Upper lobe of left lung (tissue), 6 donors: ENCODE measurements at regions not wholly inside any gene's neighbourhood (a gene's known extent, or its start where the extent isn't known, plus 50 kb on each side); places are given as distances from the start of the nearest gene placed in this dataset.

Experiments used
- ATAC-seq, 2 donors: fragments of 200-7000 bp; cut with Tn5 transposase; one replicate each; pipeline ENCODE4 v1.9.1; 2022; ENCODE audit warnings: mild to moderate bottlenecking in 2 of 2, moderate library complexity in 2 of 2; ENCODE audit not compliant: low FRiP score in 2 of 2
- DNase-seq, 2 donors: peaks; one replicate each; pipeline ENCODE4 v3.0.0-alpha.2; 2019 to 2020
- H3K27ac ChIP-seq, 4 donors: fragments of 200-600 bp; sonication (generic); one replicate each; pipeline ENCODE4 v1.5.1; 2016 to 2019
- H3K27me3 ChIP-seq, 4 donors: fragments of 200-600 bp; sonication (generic); one replicate each; pipeline ENCODE4 v1.5.1; 2017 to 2019
- H3K36me3 ChIP-seq, 4 donors: fragments of 200-600 bp; sonication (generic); one replicate each; pipeline ENCODE4 v1.5.1; 2016 to 2019
- H3K4me1 ChIP-seq, 4 donors: fragments of 200-600 bp; sonication (generic); one replicate each; pipeline ENCODE4 v1.5.1; 2018 to 2019
- H3K4me3 ChIP-seq, 4 donors: fragments of 200-600 bp; sonication (generic); one replicate each; pipeline ENCODE4 v1.5.1; 2017 to 2019; ENCODE audit warnings: mild to moderate bottlenecking in 2 of 4, moderate library complexity in 1 of 4
- H3K9me3 ChIP-seq, 4 donors: fragments of 200-600 bp; sonication (generic); one replicate each; pipeline ENCODE4 v1.5.1; 2018 to 2019
- CTCF ChIP-seq, 6 experiments: fragments of 450-650 bp in 4 of 6; fragments of 200-600 bp in 2 of 6; sonication (generic) in 2 of 6; IDR thresholded peaks; one replicate each; pipeline ENCODE4 v1.5.1; 2016 to 2019; ENCODE audit warnings: antibody characterized with exemption in 6 of 6
- EP300 ChIP-seq, 4 donors: sonication (generic); formaldehyde crosslinking; IDR thresholded peaks; one replicate each; pipeline ENCODE4 v1.5.1; 2017; ENCODE audit warnings: antibody characterized with exemption in 4 of 4, control low read depth in 2 of 4
- POLR2A ChIP-seq, 4 donors: fragments of 450-650 bp; IDR thresholded peaks; one replicate each; pipeline ENCODE4 v1.5.1; 2016 to 2017; ENCODE audit warnings: antibody characterized with exemption in 4 of 4, mild to moderate bottlenecking in 2 of 4
- POLR2AphosphoS5 ChIP-seq, 2 donors: sonication (generic); formaldehyde crosslinking; IDR thresholded peaks; one replicate each; pipeline ENCODE4 v1.5.1; 2017; ENCODE audit warnings: antibody characterized with exemption in 2 of 2
- WGBS, 2 donors: methylation state at CpG; one replicate each; pipeline ENCODE4 v1.1.5; 2017 to 2018; 5-methylcytosine and 5-hydroxymethylcytosine counted together
- donor health status: DM: no; HTN: no; CAD: no; lungs with moderate emphysema.
- donor health status: DM: no; HTN: yes; CAD: no; lungs with severe emphysema.

- H3K27me3 ChIP-seq = no peaks in the 10 kb centered on the region
- no peak for TF ChIP-seq CTCF (IDR thresholded peaks at IDR 0.05)
- no peak for TF ChIP-seq EP300 (IDR thresholded peaks at IDR 0.05)
- TF ChIP-seq POLR2AphosphoS5 (IDR thresholded peaks at IDR 0.05) = no peak
- no peak for TF ChIP-seq POLR2A (IDR thresholded peaks at IDR 0.05)
- H3K36me3 ChIP-seq = no peaks in the 10 kb centered on the region
- H3K4me3 ChIP-seq = no peak overlapping the region
- WGBS, 2 donors = 68 to 70% methylated on average over 4 of the region's 4 CpGs
- ATAC-seq = no peak
- H3K9me3 ChIP-seq = no peaks in the 10 kb centered on the region
- H3K27ac ChIP-seq = no peak overlapping the region
- DNase-seq = no peak
- H3K4me1 ChIP-seq = no peaks in the 10 kb centered on the region
Observed at GRCh38 chr5:166883016-166883415, 1408.4 kb upstream of the WWC1 start.

GRCh38 chr5:166898166-166898565 lies 1393.3 kb upstream of the WWC1 start:
- WGBS, 2 donors = 60 to 65% methylated on average over 6 of the region's 6 CpGs
- H3K4me1 ChIP-seq = no peaks in the 10 kb centered on the region
- no peak overlapping the region for H3K27ac ChIP-seq
- no peaks in the 10 kb centered on the region for H3K9me3 ChIP-seq
- no peak for DNase-seq
- TF ChIP-seq EP300 (IDR thresholded peaks at IDR 0.05) (no peak), POLR2A (IDR thresholded peaks at IDR 0.05) (no peak), CTCF (IDR thresholded peaks at IDR 0.05) (no peak), POLR2AphosphoS5 (IDR thresholded peaks at IDR 0.05) (no peak)
- H3K27me3 ChIP-seq = no peaks in the 10 kb centered on the region
- H3K36me3 ChIP-seq = no peaks in the 10 kb centered on the region
- no peak for ATAC-seq
- no peak overlapping the region for H3K4me3 ChIP-seq

- TF ChIP-seq CTCF (IDR thresholded peaks at IDR 0.05) = no peak
- TF ChIP-seq POLR2A (IDR thresholded peaks at IDR 0.05) = no peak
- no peak for TF ChIP-seq EP300 (IDR thresholded peaks at IDR 0.05)
- no peak for TF ChIP-seq POLR2AphosphoS5 (IDR thresholded peaks at IDR 0.05)
Observed at GRCh38 chr5:166899343-166899742, 1392.1 kb upstream of the WWC1 start.

GRCh38 chr5:166904571-166904970 lies 1386.9 kb upstream of the WWC1 start:
- WGBS, 2 donors = 84 to 85% methylated on average over 5 to 7 of the region's 7 CpGs
- no peaks in the 10 kb centered on the region for H3K27me3 ChIP-seq
- no peak for ATAC-seq

More at GRCh38 chr5:166899343-166899742, 1392.1 kb upstream of the WWC1 start:
- Histone ChIP-seq H3K27me3 (no peaks in the 10 kb centered on the region), H3K4me3 (no peak overlapping the region), H3K36me3 (no peaks in the 10 kb centered on the region), H3K9me3 (no peaks in the 10 kb centered on the region), H3K4me1 (no peaks in the 10 kb centered on the region), H3K27ac (no peak overlapping the region)
- no peak for DNase-seq
- WGBS, 2 donors = 78 to 92% methylated on average over 5 of the region's 5 CpGs
- ATAC-seq = no peak

More at GRCh38 chr5:166904571-166904970, 1386.9 kb upstream of the WWC1 start:
- Histone ChIP-seq H3K36me3 (no peaks in the 10 kb centered on the region), H3K4me3 (no peak overlapping the region), H3K27ac (no peak overlapping the region), H3K9me3 (no peaks in the 10 kb centered on the region), H3K4me1 (no peaks in the 10 kb centered on the region)
- DNase-seq = no peak
- TF ChIP-seq EP300 (IDR thresholded peaks at IDR 0.05) (no peak), POLR2AphosphoS5 (IDR thresholded peaks at IDR 0.05) (no peak), POLR2A (IDR thresholded peaks at IDR 0.05) (no peak), CTCF (IDR thresholded peaks at IDR 0.05) (no peak)
